ENCODE measurements at regions not wholly inside any gene's neighbourhood (a gene's known extent, or its start where the extent isn't known, plus 50 kb on each side); places are given as distances from the start of the nearest gene placed in this dataset.

- H3K4me3 ChIP-seq (ENCODE audit: low read length) = no peak overlapping the region
- no peak for TF ChIP-seq ZNF274 (IDR thresholded peaks at IDR 0.05; ENCODE audit: low read depth, low read length)
These were observed 98.5 kb upstream of the TMEM170B start for GRCh38 chr6:11439017-11439420.

GRCh38 chr6:11437824-11438459, 99.6 kb upstream of the TMEM170B start:
- no peak for TF ChIP-seq ZNF274 (IDR thresholded peaks at IDR 0.05; ENCODE audit: low read depth, low read length)
- H3K4me3 ChIP-seq (ENCODE audit: low read length) = no peak overlapping the region

- no peak for TF ChIP-seq ZNF274 (IDR thresholded peaks at IDR 0.05; ENCODE audit: low read depth, low read length)
These were observed 100.9 kb upstream of the TMEM170B start for GRCh38 chr6:11436508-11437096.

GRCh38 chr6:11434565-11435326, 102.8 kb upstream of the TMEM170B start:
- H3K4me3 ChIP-seq (ENCODE audit: low read length) = no peak overlapping the region
- TF ChIP-seq ZNF274 (IDR thresholded peaks at IDR 0.05; ENCODE audit: low read depth, low read length) = no peak

More at GRCh38 chr6:11436508-11437096, 100.9 kb upstream of the TMEM170B start:
- no peak overlapping the region for H3K4me3 ChIP-seq (ENCODE audit: low read length)

- TF ChIP-seq ZNF274 (IDR thresholded peaks at IDR 0.05; ENCODE audit: low read depth, low read length) = no peak
- no peak overlapping the region for H3K4me3 ChIP-seq (ENCODE audit: low read length)
These were observed 103.7 kb upstream of the TMEM170B start for GRCh38 chr6:11433860-11434259.

- no peak overlapping the region for H3K4me3 ChIP-seq (ENCODE audit: low read length)
- no peak for TF ChIP-seq ZNF274 (IDR thresholded peaks at IDR 0.05; ENCODE audit: low read depth, low read length)
These were observed 104.7 kb upstream of the TMEM170B start for GRCh38 chr6:11432713-11433450.

- TF ChIP-seq ZNF274 (IDR thresholded peaks at IDR 0.05; ENCODE audit: low read depth, low read length) = no peak
These were observed 105.5 kb upstream of the TMEM170B start for GRCh38 chr6:11432091-11432490.

GRCh38 chr6:11431455-11431937, 106.1 kb upstream of the TMEM170B start:
- TF ChIP-seq ZNF274 (IDR thresholded peaks at IDR 0.05; ENCODE audit: low read depth, low read length) = no peak
- H3K4me3 ChIP-seq (ENCODE audit: low read length) = no peak overlapping the region

More at GRCh38 chr6:11432091-11432490, 105.5 kb upstream of the TMEM170B start:
- H3K4me3 ChIP-seq (ENCODE audit: low read length) = no peak overlapping the region

GRCh38 chr6:11430036-11430435, 107.5 kb upstream of the TMEM170B start:
- H3K4me3 ChIP-seq (ENCODE audit: low read length) = no peak overlapping the region
- no peak for TF ChIP-seq ZNF274 (IDR thresholded peaks at IDR 0.05; ENCODE audit: low read depth, low read length)

GRCh38 chr6:11429577-11429976, 108.0 kb upstream of the TMEM170B start:
- no peak for TF ChIP-seq ZNF274 (IDR thresholded peaks at IDR 0.05; ENCODE audit: low read depth, low read length)
- H3K4me3 ChIP-seq (ENCODE audit: low read length) = no peak overlapping the region

GRCh38 chr6:11428895-11429294, 108.7 kb upstream of the TMEM170B start:
- H3K4me3 ChIP-seq (ENCODE audit: low read length) = peak overlapping the region; percentile 23; the same call in 1 of the 2 replicates
- TF ChIP-seq ZNF274 (IDR thresholded peaks at IDR 0.05; ENCODE audit: low read depth, low read length) = no peak

- TF ChIP-seq ZNF274 (IDR thresholded peaks at IDR 0.05; ENCODE audit: low read depth, low read length) = no peak
- no peak overlapping the region for H3K4me3 ChIP-seq (ENCODE audit: low read length)
These were observed 109.2 kb upstream of the TMEM170B start for GRCh38 chr6:11428371-11428770.

- no peak overlapping the region for H3K4me3 ChIP-seq (ENCODE audit: low read length)
- no peak for TF ChIP-seq ZNF274 (IDR thresholded peaks at IDR 0.05; ENCODE audit: low read depth, low read length)
These were observed 109.8 kb upstream of the TMEM170B start for GRCh38 chr6:11427723-11428245.
